ENCODE measurements at regions not wholly inside any gene's neighbourhood (a gene's known extent, or its start where the extent isn't known, plus 50 kb on each side); places are given as distances from the start of the nearest gene placed in this dataset.

- Mint-ChIP-seq H3K4me1 (no peaks in the 10 kb centered on the region), H3K9me3 (no peaks in the 10 kb centered on the region), H3K36me3 (ENCODE audit: low read depth) (no peaks in the 10 kb centered on the region), H3K27ac (no peak overlapping the region), H3K4me3 (no peak overlapping the region), H3K27me3 (no peaks in the 10 kb centered on the region)
- no peak for DNase-seq
- POLR2A ChIA-PET: no interaction called here
- CTCF ChIA-PET: no interaction called here
These were observed 202.3 kb downstream of the KIF21A start for GRCh38 chr12:39240587-39240986.

GRCh38 chr12:39239490-39240486 lies 203.1 kb downstream of the KIF21A start:
- H3K4me1 Mint-ChIP-seq: no peaks in the 10 kb centered on the region
- ChIA-PET CTCF (no interaction called here), POLR2A (no interaction called here)
- no peak for DNase-seq
- H3K9me3 Mint-ChIP-seq: no peaks in the 10 kb centered on the region
- H3K27ac Mint-ChIP-seq: no peak overlapping the region
- H3K36me3 Mint-ChIP-seq (ENCODE audit: low read depth): no peaks in the 10 kb centered on the region
- no peak overlapping the region for H3K4me3 Mint-ChIP-seq
- no peaks in the 10 kb centered on the region for H3K27me3 Mint-ChIP-seq

GRCh38 chr12:39237004-39237403 lies 205.9 kb downstream of the KIF21A start:
- ChIA-PET CTCF (no interaction called here), POLR2A (no interaction called here)
- DNase-seq: no peak
- no peaks in the 10 kb centered on the region for H3K4me1 Mint-ChIP-seq
- no peak overlapping the region for H3K4me3 Mint-ChIP-seq
- H3K36me3 Mint-ChIP-seq (ENCODE audit: low read depth): no peaks in the 10 kb centered on the region
- no peak overlapping the region for H3K27ac Mint-ChIP-seq
- no peaks in the 10 kb centered on the region for H3K27me3 Mint-ChIP-seq
- no peaks in the 10 kb centered on the region for H3K9me3 Mint-ChIP-seq

GRCh38 chr12:39235990-39236767 lies 206.7 kb downstream of the KIF21A start:
- Mint-ChIP-seq H3K27me3 (no peaks in the 10 kb centered on the region), H3K36me3 (ENCODE audit: low read depth) (no peaks in the 10 kb centered on the region), H3K9me3 (no peaks in the 10 kb centered on the region), H3K4me1 (no peaks in the 10 kb centered on the region), H3K27ac (no peak overlapping the region), H3K4me3 (no peak overlapping the region)
- DNase-seq: no peak
- ChIA-PET POLR2A (no interaction called here), CTCF (no interaction called here)

GRCh38 chr12:39230086-39230485 lies 212.8 kb downstream of the KIF21A start:
- H3K27ac Mint-ChIP-seq: no peak overlapping the region
- no peaks in the 10 kb centered on the region for H3K4me1 Mint-ChIP-seq
- no peak for DNase-seq
- no peaks in the 10 kb centered on the region for H3K36me3 Mint-ChIP-seq (ENCODE audit: low read depth)
- no peaks in the 10 kb centered on the region for H3K9me3 Mint-ChIP-seq
- H3K27me3 Mint-ChIP-seq: no peaks in the 10 kb centered on the region
- CTCF ChIA-PET: no interaction called here
- POLR2A ChIA-PET: no interaction called here
- H3K4me3 Mint-ChIP-seq: no peak overlapping the region

- H3K4me3 Mint-ChIP-seq: no peak overlapping the region
- POLR2A ChIA-PET: no interaction called here
- CTCF ChIA-PET: no interaction called here
- H3K27me3 Mint-ChIP-seq: no peaks in the 10 kb centered on the region
- no peaks in the 10 kb centered on the region for H3K4me1 Mint-ChIP-seq
- no peak overlapping the region for H3K27ac Mint-ChIP-seq
- no peaks in the 10 kb centered on the region for H3K36me3 Mint-ChIP-seq (ENCODE audit: low read depth)
- no peaks in the 10 kb centered on the region for H3K9me3 Mint-ChIP-seq
- DNase-seq: no peak
These were observed 215.7 kb downstream of the KIF21A start for GRCh38 chr12:39227218-39227617.

- Mint-ChIP-seq H3K9me3 (no peaks in the 10 kb centered on the region), H3K27me3 (no peaks in the 10 kb centered on the region), H3K36me3 (ENCODE audit: low read depth) (no peaks in the 10 kb centered on the region), H3K27ac (no peak overlapping the region), H3K4me3 (no peak overlapping the region), H3K4me1 (no peaks in the 10 kb centered on the region)
- DNase-seq: no peak
- CTCF ChIA-PET: no interaction called here
- POLR2A ChIA-PET: no interaction called here
These were observed 217.9 kb downstream of the KIF21A start for GRCh38 chr12:39224971-39225370.

- ChIA-PET CTCF (no interaction called here), POLR2A (no interaction called here)
- DNase-seq: no peak
- H3K36me3 Mint-ChIP-seq (ENCODE audit: low read depth): no peaks in the 10 kb centered on the region
- no peak overlapping the region for H3K27ac Mint-ChIP-seq
- peaks cover 11% of the 10 kb centered on the region for H3K9me3 Mint-ChIP-seq
- no peaks in the 10 kb centered on the region for H3K27me3 Mint-ChIP-seq
- H3K4me1 Mint-ChIP-seq: no peaks in the 10 kb centered on the region
- H3K4me3 Mint-ChIP-seq: no peak overlapping the region
These were observed 237.0 kb downstream of the KIF21A start for GRCh38 chr12:39205969-39206368.

- no peaks in the 10 kb centered on the region for H3K27me3 Mint-ChIP-seq
- no peaks in the 10 kb centered on the region for H3K4me1 Mint-ChIP-seq
- H3K4me3 Mint-ChIP-seq: no peak overlapping the region
- H3K27ac Mint-ChIP-seq: no peak overlapping the region
- H3K36me3 Mint-ChIP-seq (ENCODE audit: low read depth): no peaks in the 10 kb centered on the region
- ChIA-PET POLR2A (no interaction called here), CTCF (no interaction called here)
- peaks cover 10% of the 10 kb centered on the region for H3K9me3 Mint-ChIP-seq
- no peak for DNase-seq
These were observed 243.6 kb downstream of the KIF21A start for GRCh38 chr12:39199351-39199750.

GRCh38 chr12:39188689-39189088 lies 254.2 kb downstream of the KIF21A start:
- no peak for DNase-seq
- ChIA-PET CTCF (no interaction called here), POLR2A (no interaction called here)
- Mint-ChIP-seq H3K9me3 (no peaks in the 10 kb centered on the region), H3K27ac (no peak overlapping the region), H3K36me3 (ENCODE audit: low read depth) (no peaks in the 10 kb centered on the region), H3K4me1 (no peaks in the 10 kb centered on the region), H3K4me3 (no peak overlapping the region), H3K27me3 (no peaks in the 10 kb centered on the region)

- POLR2A ChIA-PET: no interaction called here
- Mint-ChIP-seq H3K27me3 (no peaks in the 10 kb centered on the region), H3K4me1 (no peaks in the 10 kb centered on the region), H3K9me3 (no peaks in the 10 kb centered on the region), H3K4me3 (no peak overlapping the region), H3K36me3 (ENCODE audit: low read depth) (no peaks in the 10 kb centered on the region), H3K27ac (no peak overlapping the region)
- DNase-seq: no peak
- CTCF ChIA-PET: no interaction called here
These were observed 256.2 kb downstream of the KIF21A start for GRCh38 chr12:39186744-39187143.

- no peak for DNase-seq
- Mint-ChIP-seq H3K27me3 (no peaks in the 10 kb centered on the region), H3K27ac (no peak overlapping the region), H3K4me3 (no peak overlapping the region), H3K36me3 (ENCODE audit: low read depth) (no peaks in the 10 kb centered on the region), H3K4me1 (no peaks in the 10 kb centered on the region), H3K9me3 (no peaks in the 10 kb centered on the region)
- ChIA-PET POLR2A (no interaction called here), CTCF (no interaction called here)
These were observed 264.1 kb downstream of the KIF21A start for GRCh38 chr12:39178837-39179236.

GRCh38 chr12:39176356-39176755 lies 266.6 kb downstream of the KIF21A start:
- Mint-ChIP-seq H3K27ac (no peak overlapping the region), H3K4me3 (no peak overlapping the region), H3K4me1 (no peaks in the 10 kb centered on the region), H3K9me3 (no peaks in the 10 kb centered on the region), H3K27me3 (no peaks in the 10 kb centered on the region), H3K36me3 (ENCODE audit: low read depth) (no peaks in the 10 kb centered on the region)
- ChIA-PET CTCF (no interaction called here), POLR2A (no interaction called here)
- DNase-seq: no peak

- DNase-seq: no peak
- Mint-ChIP-seq H3K4me3 (no peak overlapping the region), H3K27ac (no peak overlapping the region), H3K4me1 (no peaks in the 10 kb centered on the region), H3K27me3 (no peaks in the 10 kb centered on the region), H3K36me3 (ENCODE audit: low read depth) (no peaks in the 10 kb centered on the region), H3K9me3 (no peaks in the 10 kb centered on the region)
- POLR2A ChIA-PET: no interaction called here
- CTCF ChIA-PET: no interaction called here
These were observed 268.3 kb upstream of the CPNE8 start for GRCh38 chr12:39173726-39174125.

All from activated CD4-positive, alpha-beta T cell treated with anti-CD3 and anti-CD28 coated beads, Interleukin-2, amount 10 ng/mL, durations not matched to agents 7 days and 5 days (primary cell).